HepG2 (cell line): ENCODE measurements at regions not wholly inside any gene's neighbourhood (a gene's known extent, or its start where the extent isn't known, plus 50 kb on each side); places are given as distances from the start of the nearest gene placed in this dataset.
"Not testable (repeated sequence)": the region's sequence is repeated elsewhere in the genome, so short reads cannot be mapped to it uniquely, and the experiment has no call there.

Experiments
- ATAC-seq: fragments of 200-7000 bp; cut with Tn5 transposase; 3 replicates; pipeline ENCODE4 v1.9.1; 2020; ENCODE audit warnings: mild to moderate bottlenecking, moderate library complexity
- BruUV-seq: library from RNA; stranded (reverse); fragments of 400-500 nt; replicated peaks from 2 replicates; lab custom pipeline; 2021; lab: Mats Ljungman, UMichigan
- CTCF ChIA-PET: fragments of 300-600 bp; formaldehyde crosslinking; extraction: SDS; loops from one replicate; lab custom pipeline; 2021; ENCODE audit warnings: low total read pairs, inconsistent platforms, low intra/inter-chr PET ratio; lab: Yijun Ruan, JAX
- POLR2A ChIA-PET: fragments of 350-600 bp; sonication (Branson Sonifier 250); formaldehyde crosslinking; loops from one replicate; lab custom pipeline; 2020; ENCODE audit warnings: antibody characterized with exemption, inconsistent platforms; lab: Yijun Ruan, JAX
- DNase-seq: peaks from one replicate; pipeline ENCODE4 v3.0.0-alpha.2; 2015; ENCODE audit warnings: low spot score
- FAIRE-seq: peaks from 3 replicates; lab custom pipeline; 2011; peaks lifted over from hg19 to GRCh38; lab: Jason Lieb, UNC
- H2AFZ ChIP-seq: one replicate; pipeline ENCODE4 v1.6.1; 2011; ENCODE audit warnings: low read length, inconsistent platforms
- H3K27ac ChIP-seq: fragments of 300-600 bp; 3 replicates; pipeline ENCODE4 v1.8.0; 2011; ENCODE audit warnings: mixed run types, mild to moderate bottlenecking, mixed read lengths, low read length, inconsistent platforms; ENCODE audit not compliant: insufficient read depth; ENCODE audit errors: extremely low read length
- H3K27me3 ChIP-seq, 2 experiments: fragments of 200-600 bp in 1 of 2; 2 replicates in 1 of 2; 3 replicates in 1 of 2; pipeline versions ENCODE4 v1.6.0 to v1.8.0; 2011; ENCODE audit warnings: low read length in 2 of 2, mild to moderate bottlenecking in 2 of 2, moderate library complexity in 2 of 2, inconsistent platforms in 1 of 2; ENCODE audit not compliant: insufficient read depth in 2 of 2, control insufficient read depth in 1 of 2
- H3K36me3 ChIP-seq, 2 experiments: fragments of 200-600 bp in 1 of 2; replicated peaks in 1 of 2; 2 replicates in 1 of 2; 3 replicates in 1 of 2; pipeline versions ENCODE4 v1.5.1 to v1.8.0; 2011; ENCODE audit warnings: low read length in 2 of 2, inconsistent platforms in 1 of 2; ENCODE audit not compliant: insufficient read depth in 2 of 2, control insufficient read depth in 1 of 2
- H3K4me1 ChIP-seq: 2 replicates; pipeline ENCODE4 v1.5.1; 2012; ENCODE audit warnings: low read length, inconsistent platforms; ENCODE audit not compliant: insufficient read depth
- H3K4me2 ChIP-seq: 2 replicates; pipeline ENCODE4 v1.6.0; 2011; ENCODE audit warnings: low read depth, low read length, inconsistent platforms
- H3K4me3 ChIP-seq, 3 experiments: fragments of 200-600 bp in 1 of 3; sonication (generic), shearing (Covaris generic) in 1 of 3; replicated peaks in 1 of 3; 2 replicates each; pipeline ENCODE4 v1.5.1; 2011 to 2016; ENCODE audit warnings: low read length in 3 of 3, inconsistent platforms in 2 of 3, low read depth in 2 of 3, mild to moderate bottlenecking in 2 of 3, control low read depth in 1 of 3, mixed read lengths in 1 of 3; ENCODE audit not compliant: insufficient read depth in 1 of 3
- H3K79me2 ChIP-seq: one replicate; pipeline ENCODE4 v1.6.1; 2011; ENCODE audit warnings: low read length, inconsistent platforms; ENCODE audit not compliant: insufficient read depth
- H3K9ac ChIP-seq: 2 replicates; pipeline ENCODE4 v1.6.0; 2011; ENCODE audit warnings: mild to moderate bottlenecking, low read depth, low read length, inconsistent platforms; ENCODE audit not compliant: insufficient read depth
- H3K9me3 ChIP-seq: 2 replicates; pipeline ENCODE4 v1.5.1; 2012; ENCODE audit warnings: mild to moderate bottlenecking, low read length
- H4K20me1 ChIP-seq: 2 replicates; pipeline ENCODE4 v1.6.0; 2011; ENCODE audit warnings: inconsistent platforms, mild to moderate bottlenecking, low read length, moderate library complexity; ENCODE audit not compliant: insufficient read depth
- ADNP ChIP-seq: sonication (generic); formaldehyde crosslinking; IDR thresholded peaks from 2 replicates; pipeline ENCODE4 v1.4.0; 2020; ENCODE audit warnings: missing genetic modification reagents
- ATAD3A ChIP-seq: sonication (generic); formaldehyde crosslinking; IDR thresholded peaks from 2 replicates; pipeline ENCODE4 v1.4.0; 2020; ENCODE audit warnings: missing genetic modification reagents
- BRF2 ChIP-seq: sonication (generic); formaldehyde crosslinking; IDR thresholded peaks from 2 replicates; pipeline ENCODE4 v1.8.1; 2022; ENCODE audit warnings: mild to moderate bottlenecking, missing genetic modification reagents
- KLF13 ChIP-seq: sonication (generic); formaldehyde crosslinking; IDR thresholded peaks from 2 replicates; pipeline ENCODE4 v1.4.0; 2020; ENCODE audit warnings: mild to moderate bottlenecking, missing genetic modification reagents
- THAP7 ChIP-seq: sonication (generic); formaldehyde crosslinking; IDR thresholded peaks from 2 replicates; pipeline ENCODE4 v1.8.1; 2023; ENCODE audit warnings: mild to moderate bottlenecking, missing genetic modification reagents
- TOE1 ChIP-seq: sonication (generic); formaldehyde crosslinking; IDR thresholded peaks from 2 replicates; pipeline ENCODE4 v1.4.0; 2020; ENCODE audit warnings: mild to moderate bottlenecking, missing genetic modification reagents
- ZBTB26 ChIP-seq: IDR thresholded peaks from 2 replicates; pipeline ENCODE4 v1.6.1; 2016; ENCODE audit warnings: missing compliant biosample characterization, missing genetic modification reagents, borderline replicate concordance
- ZNF230 ChIP-seq: sonication (generic); formaldehyde crosslinking; IDR thresholded peaks from 2 replicates; pipeline ENCODE4 v1.4.0; 2020; ENCODE audit warnings: mild to moderate bottlenecking, missing genetic modification reagents
- WGBS: methylation state at CpG from one replicate; pipeline ENCODE4 v1.1.6; 2017; ENCODE audit warnings: low lambda C conversion rate; 5-methylcytosine and 5-hydroxymethylcytosine counted together
- in situ Hi-C: cut with HindIII; loops from 2 replicates; pipeline ENCODE4 v1.10.0; 2017; ENCODE audit warnings: low pct_unique_long_range_greater_than_20kb; ENCODE audit not compliant: extremely low pct_ligation_motif_present
- intact Hi-C: fragments of 100-400 bp; cut with micrococcal nuclease; formaldehyde crosslinking; loops from one replicate; pipeline ENCODE4 v1.10.0; 2022; ENCODE audit not compliant: unreplicated experiment

- no peak for TF ChIP-seq ZBTB26 (CRISPR knock-in tag)
These were observed 198.7 kb upstream of the ADAMTS3 start (continued) for GRCh38 chr4:72767618-72768302.

- CTCF ChIA-PET, intact Hi-C loops: not testable (repeated sequence)
These were observed 196.8 kb upstream of the ADAMTS3 start for GRCh38 chr4:72765788-72766187.

GRCh38 chr4:72761368-72762038 lies 192.5 kb upstream of the ADAMTS3 start:
- no peak overlapping the region for H3K9ac ChIP-seq
- FAIRE-seq (no peak), DNase-seq (no peak), ATAC-seq (no peak)
- ChIA-PET CTCF (no interaction called here), POLR2A (no interaction called here)
- no peaks in the 10 kb centered on the region for H3K36me3 ChIP-seq
- H3K4me1 ChIP-seq = no peaks in the 10 kb centered on the region
- H3K9me3 ChIP-seq = no peaks in the 10 kb centered on the region
- no peak overlapping the region for H2AFZ ChIP-seq
- H3K27me3 ChIP-seq = no peaks in the 10 kb centered on the region
- BruUV-seq = no TSS peak
- in situ Hi-C loops = no loop called here
- no peaks in the 10 kb centered on the region for H4K20me1 ChIP-seq
- no peaks in the 10 kb centered on the region for H3K79me2 ChIP-seq
- H3K4me2 ChIP-seq = no peak overlapping the region
- no peak overlapping the region for H3K27ac ChIP-seq
- intact Hi-C loops = no loop called here
- H3K4me3 ChIP-seq = no peak overlapping the region
- 17% methylated on average over 5 of the region's 5 CpGs for WGBS
- TF ChIP-seq ZNF230 (CRISPR knock-in tag) = no peak
- TF ChIP-seq KLF13 = no peak
- no peak for TF ChIP-seq TOE1 (CRISPR knock-in tag)
- TF ChIP-seq BRF2 (CRISPR knock-in tag) = no peak
- TF ChIP-seq ATAD3A = no peak
- TF ChIP-seq THAP7 (CRISPR knock-in tag) = no peak
- TF ChIP-seq ADNP (CRISPR knock-in tag) = no peak

More at GRCh38 chr4:72765788-72766187, 196.8 kb upstream of the ADAMTS3 start:
- in situ Hi-C loops, POLR2A ChIA-PET, H2AFZ ChIP-seq, H3K36me3 ChIP-seq, H3K9ac ChIP-seq, ATAC-seq, H3K4me1 ChIP-seq, H3K4me2 ChIP-seq, BruUV-seq, H3K27ac ChIP-seq, H3K9me3 ChIP-seq, FAIRE-seq, H4K20me1 ChIP-seq, H3K4me3 ChIP-seq, H3K27me3 ChIP-seq, DNase-seq, H3K79me2 ChIP-seq: not testable (repeated sequence)
- 51% methylated on average over 7 of the region's 19 CpGs for WGBS
